Fibroblast of the aortic adventitia (primary cell): ENCODE measurements at regions not wholly inside any gene's neighbourhood (a gene's known extent, or its start where the extent isn't known, plus 50 kb on each side); places are given as distances from the start of the nearest gene placed in this dataset.

Source experiments
- DNase-seq: peaks from one replicate; pipeline ENCODE4 v3.0.0-alpha.2; 2010; ENCODE audit warnings: low read depth
- H3K4me3 ChIP-seq: 2 replicates; pipeline ENCODE4 v1.5.1; 2011; ENCODE audit warnings: low read depth, mild to moderate bottlenecking, control low read depth, low read length, moderate library complexity
- CTCF ChIP-seq: IDR thresholded peaks from 2 replicates; pipeline ENCODE4 v1.5.1; 2011; ENCODE audit warnings: mild to moderate bottlenecking, low read length, control low read depth, inconsistent platforms; ENCODE audit not compliant: insufficient read depth

GRCh38 chr5:174570662-174571061 is 153.7 kb upstream of the MSX2 start:
- H3K4me3 ChIP-seq: no peak overlapping the region
- TF ChIP-seq CTCF: no peak
- no peak for DNase-seq

GRCh38 chr5:174571662-174572397 is 152.6 kb upstream of the MSX2 start:
- peak; percentile 54 for TF ChIP-seq CTCF
- DNase-seq: peak; percentile 96
- H3K4me3 ChIP-seq: no peak overlapping the region

GRCh38 chr5:174572591-174572990 is 151.8 kb upstream of the MSX2 start:
- no peak for DNase-seq
- no peak for TF ChIP-seq CTCF
- no peak overlapping the region for H3K4me3 ChIP-seq

GRCh38 chr5:174573221-174573994 is 151.0 kb upstream of the MSX2 start:
- no peak for TF ChIP-seq CTCF
- no peak overlapping the region for H3K4me3 ChIP-seq
- DNase-seq: peak; percentile 42

GRCh38 chr5:174575043-174575442 is 149.3 kb upstream of the MSX2 start:
- TF ChIP-seq CTCF: no peak
- no peak overlapping the region for H3K4me3 ChIP-seq
- no peak for DNase-seq

- DNase-seq: no peak
- no peak overlapping the region for H3K4me3 ChIP-seq
- no peak for TF ChIP-seq CTCF
Observed at GRCh38 chr5:174576042-174576441, 148.3 kb upstream of the MSX2 start.

- DNase-seq: no peak
- no peak overlapping the region for H3K4me3 ChIP-seq
- no peak for TF ChIP-seq CTCF
Observed at GRCh38 chr5:174581479-174581878, 142.9 kb upstream of the MSX2 start.
